ENCODE measurements at regions not wholly inside any gene's neighbourhood (a gene's known extent, or its start where the extent isn't known, plus 50 kb on each side); places are given as distances from the start of the nearest gene placed in this dataset.
"Not testable (repeated sequence)": the region's sequence is repeated elsewhere in the genome, so short reads cannot be mapped to it uniquely, and the experiment has no call there.

DNA sequence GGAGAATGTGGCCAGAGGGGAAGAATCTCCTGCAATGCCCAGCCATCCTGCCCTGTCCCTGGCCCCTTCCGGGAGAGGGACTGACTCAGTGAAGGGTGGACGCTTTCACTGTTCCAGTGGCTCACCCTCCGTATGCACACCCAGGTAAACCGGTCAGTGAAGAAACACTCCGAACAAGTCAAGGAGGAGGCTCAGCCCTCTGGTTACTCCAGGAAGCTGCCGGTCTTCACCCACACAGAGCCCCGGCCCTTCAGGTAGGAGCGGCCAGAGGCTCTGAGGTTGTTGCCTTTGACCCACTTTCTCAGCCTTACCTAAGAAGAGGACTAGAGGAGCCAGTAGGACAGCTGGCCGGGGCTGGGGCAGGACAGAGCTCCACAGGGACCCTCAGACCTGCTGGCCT is 4419.8 kb upstream of the TPTE start:
- TF ChIP-seq, protein P1, sequence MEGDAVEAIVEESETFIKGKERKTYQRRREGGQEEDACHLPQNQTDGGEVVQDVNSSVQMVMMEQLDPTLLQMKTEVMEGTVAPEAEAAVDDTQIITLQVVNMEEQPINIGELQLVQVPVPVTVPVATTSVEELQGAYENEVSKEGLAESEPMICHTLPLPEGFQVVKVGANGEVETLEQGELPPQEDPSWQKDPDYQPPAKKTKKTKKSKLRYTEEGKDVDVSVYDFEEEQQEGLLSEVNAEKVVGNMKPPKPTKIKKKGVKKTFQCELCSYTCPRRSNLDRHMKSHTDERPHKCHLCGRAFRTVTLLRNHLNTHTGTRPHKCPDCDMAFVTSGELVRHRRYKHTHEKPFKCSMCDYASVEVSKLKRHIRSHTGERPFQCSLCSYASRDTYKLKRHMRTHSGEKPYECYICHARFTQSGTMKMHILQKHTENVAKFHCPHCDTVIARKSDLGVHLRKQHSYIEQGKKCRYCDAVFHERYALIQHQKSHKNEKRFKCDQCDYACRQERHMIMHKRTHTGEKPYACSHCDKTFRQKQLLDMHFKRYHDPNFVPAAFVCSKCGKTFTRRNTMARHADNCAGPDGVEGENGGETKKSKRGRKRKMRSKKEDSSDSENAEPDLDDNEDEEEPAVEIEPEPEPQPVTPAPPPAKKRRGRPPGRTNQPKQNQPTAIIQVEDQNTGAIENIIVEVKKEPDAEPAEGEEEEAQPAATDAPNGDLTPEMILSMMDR (IDR thresholded peaks at IDR 0.05; ENCODE audit: insufficient read depth, low read length), result not testable (repeated sequence)
- not testable (repeated sequence) for TF ChIP-seq SPI1 (IDR thresholded peaks at IDR 0.05; ENCODE audit: borderline replicate concordance, low read depth); POLR2AphosphoS5 (IDR thresholded peaks at IDR 0.05; ENCODE audit: low read depth)
- TF ChIP-seq, protein P2, sequence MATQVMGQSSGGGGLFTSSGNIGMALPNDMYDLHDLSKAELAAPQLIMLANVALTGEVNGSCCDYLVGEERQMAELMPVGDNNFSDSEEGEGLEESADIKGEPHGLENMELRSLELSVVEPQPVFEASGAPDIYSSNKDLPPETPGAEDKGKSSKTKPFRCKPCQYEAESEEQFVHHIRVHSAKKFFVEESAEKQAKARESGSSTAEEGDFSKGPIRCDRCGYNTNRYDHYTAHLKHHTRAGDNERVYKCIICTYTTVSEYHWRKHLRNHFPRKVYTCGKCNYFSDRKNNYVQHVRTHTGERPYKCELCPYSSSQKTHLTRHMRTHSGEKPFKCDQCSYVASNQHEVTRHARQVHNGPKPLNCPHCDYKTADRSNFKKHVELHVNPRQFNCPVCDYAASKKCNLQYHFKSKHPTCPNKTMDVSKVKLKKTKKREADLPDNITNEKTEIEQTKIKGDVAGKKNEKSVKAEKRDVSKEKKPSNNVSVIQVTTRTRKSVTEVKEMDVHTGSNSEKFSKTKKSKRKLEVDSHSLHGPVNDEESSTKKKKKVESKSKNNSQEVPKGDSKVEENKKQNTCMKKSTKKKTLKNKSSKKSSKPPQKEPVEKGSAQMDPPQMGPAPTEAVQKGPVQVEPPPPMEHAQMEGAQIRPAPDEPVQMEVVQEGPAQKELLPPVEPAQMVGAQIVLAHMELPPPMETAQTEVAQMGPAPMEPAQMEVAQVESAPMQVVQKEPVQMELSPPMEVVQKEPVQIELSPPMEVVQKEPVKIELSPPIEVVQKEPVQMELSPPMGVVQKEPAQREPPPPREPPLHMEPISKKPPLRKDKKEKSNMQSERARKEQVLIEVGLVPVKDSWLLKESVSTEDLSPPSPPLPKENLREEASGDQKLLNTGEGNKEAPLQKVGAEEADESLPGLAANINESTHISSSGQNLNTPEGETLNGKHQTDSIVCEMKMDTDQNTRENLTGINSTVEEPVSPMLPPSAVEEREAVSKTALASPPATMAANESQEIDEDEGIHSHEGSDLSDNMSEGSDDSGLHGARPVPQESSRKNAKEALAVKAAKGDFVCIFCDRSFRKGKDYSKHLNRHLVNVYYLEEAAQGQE (IDR thresholded peaks at IDR 0.05; ENCODE audit: insufficient replicate concordance, low read depth), result not testable (repeated sequence)
